Nephron progenitor cell (in vitro differentiated cells): ENCODE measurements at regions not wholly inside any gene's neighbourhood (a gene's known extent, or its start where the extent isn't known, plus 50 kb on each side); places are given as distances from the start of the nearest gene placed in this dataset.

Experiments used
- DNase-seq: peaks from one replicate; pipeline ENCODE4 v3.0.0; 2021
- H3K27ac Mint-ChIP-seq: 2 replicates; pipeline ENCODE4 v1.8.0; 2021; ENCODE audit warnings: mild to moderate bottlenecking, moderate library complexity, mixed read lengths
- H3K27me3 Mint-ChIP-seq: 2 replicates; pipeline ENCODE4 v1.8.0; 2021; ENCODE audit warnings: mild to moderate bottlenecking, low read depth, mixed read lengths; ENCODE audit not compliant: poor library complexity
- H3K36me3 Mint-ChIP-seq: 2 replicates; pipeline ENCODE4 v1.8.0; 2021; ENCODE audit warnings: low read depth, mixed read lengths
- H3K4me1 Mint-ChIP-seq: 2 replicates; pipeline ENCODE4 v1.8.0; 2021; ENCODE audit warnings: mixed read lengths
- H3K4me3 Mint-ChIP-seq: 2 replicates; pipeline ENCODE4 v1.8.0; 2021; ENCODE audit warnings: mild to moderate bottlenecking, moderate library complexity, mixed read lengths
- H3K9me3 Mint-ChIP-seq: 2 replicates; pipeline ENCODE4 v1.8.0; 2021; ENCODE audit warnings: mild to moderate bottlenecking, moderate library complexity, mixed read lengths
- CTCF ChIP-seq: fragments of 200-600 bp; sonication (generic); IDR thresholded peaks from 2 replicates; pipeline ENCODE4 v1.5.0; 2021; ENCODE audit warnings: antibody characterized with exemption

GRCh38 chr4:171378323-171378722 lies 434.9 kb upstream of the GALNTL6 start:
- no peak for DNase-seq
- no peaks in the 10 kb centered on the region for H3K36me3 Mint-ChIP-seq
- H3K27me3 Mint-ChIP-seq: no peaks in the 10 kb centered on the region
- no peak overlapping the region for H3K4me3 Mint-ChIP-seq
- H3K4me1 Mint-ChIP-seq: no peaks in the 10 kb centered on the region
- H3K9me3 Mint-ChIP-seq: no peaks in the 10 kb centered on the region
- no peak for TF ChIP-seq CTCF
- H3K27ac Mint-ChIP-seq: no peak overlapping the region

GRCh38 chr4:171376724-171377123 lies 436.5 kb upstream of the GALNTL6 start:
- no peaks in the 10 kb centered on the region for H3K27me3 Mint-ChIP-seq
- no peak overlapping the region for H3K27ac Mint-ChIP-seq
- H3K9me3 Mint-ChIP-seq: no peaks in the 10 kb centered on the region
- TF ChIP-seq CTCF: no peak
- H3K36me3 Mint-ChIP-seq: no peaks in the 10 kb centered on the region
- no peak overlapping the region for H3K4me3 Mint-ChIP-seq
- DNase-seq: no peak
- no peaks in the 10 kb centered on the region for H3K4me1 Mint-ChIP-seq

GRCh38 chr4:171353535-171353934 lies 459.7 kb upstream of the GALNTL6 start:
- no peak overlapping the region for H3K27ac Mint-ChIP-seq
- H3K36me3 Mint-ChIP-seq: no peaks in the 10 kb centered on the region
- H3K4me1 Mint-ChIP-seq: peaks cover 6% of the 10 kb centered on the region
- DNase-seq: no peak
- H3K27me3 Mint-ChIP-seq: peaks cover 2% of the 10 kb centered on the region
- no peak overlapping the region for H3K4me3 Mint-ChIP-seq
- no peaks in the 10 kb centered on the region for H3K9me3 Mint-ChIP-seq
- TF ChIP-seq CTCF: no peak

- Mint-ChIP-seq H3K27me3 (no peaks in the 10 kb centered on the region), H3K36me3 (no peaks in the 10 kb centered on the region), H3K27ac (peak overlapping the region; percentile 76), H3K4me1 (peaks cover 31% of the 10 kb centered on the region), H3K9me3 (no peaks in the 10 kb centered on the region), H3K4me3 (no peak overlapping the region)
- DNase-seq: peak; percentile 25
- TF ChIP-seq CTCF: no peak
Measured at GRCh38 chr4:171348090-171348489, 465.1 kb upstream of the GALNTL6 start.

- no peak for TF ChIP-seq CTCF
- no peak overlapping the region for H3K4me3 Mint-ChIP-seq
- H3K36me3 Mint-ChIP-seq: no peaks in the 10 kb centered on the region
- no peak overlapping the region for H3K27ac Mint-ChIP-seq
- H3K4me1 Mint-ChIP-seq: peaks cover 16% of the 10 kb centered on the region
- no peaks in the 10 kb centered on the region for H3K9me3 Mint-ChIP-seq
- no peak for DNase-seq
- H3K27me3 Mint-ChIP-seq: no peaks in the 10 kb centered on the region
Measured at GRCh38 chr4:171342646-171343045, 470.6 kb upstream of the GALNTL6 start.

GRCh38 chr4:171340258-171340657 lies 472.9 kb upstream of the GALNTL6 start:
- Mint-ChIP-seq H3K27ac (no peak overlapping the region), H3K4me3 (no peak overlapping the region), H3K27me3 (no peaks in the 10 kb centered on the region), H3K9me3 (no peaks in the 10 kb centered on the region), H3K36me3 (no peaks in the 10 kb centered on the region), H3K4me1 (peaks cover 3% of the 10 kb centered on the region)
- TF ChIP-seq CTCF: no peak
- no peak for DNase-seq
